Motor neuron (in vitro differentiated cells): ENCODE measurements at regions not wholly inside any gene's neighbourhood (a gene's known extent, or its start where the extent isn't known, plus 50 kb on each side); places are given as distances from the start of the nearest gene placed in this dataset.
"Not testable (repeated sequence)": the region's sequence is repeated elsewhere in the genome, so short reads cannot be mapped to it uniquely, and the experiment has no call there.

ENCODE experiments used
- ATAC-seq, 8 experiments: fragments of 200-7000 bp; cut with Tn5 transposase; replicated peaks in 6 of 8; 2 replicates each; pipeline ENCODE4 v1.8.0; 2021; ENCODE audit warnings: mild to moderate bottlenecking in 8 of 8, moderate library complexity in 8 of 8
- H3K27ac ChIP-seq, 2 donors: fragments of 250-450 bp; sonication (Bioruptor Pico); 2 replicates each; pipeline ENCODE4 v1.9.0; 2021; ENCODE audit warnings: antibody characterized with exemption in 2 of 2, mild to moderate bottlenecking in 2 of 2, moderate library complexity in 1 of 2
- H3K4me1 ChIP-seq, 2 donors: fragments of 250-450 bp; sonication (Bioruptor Pico); replicated peaks in 1 of 2; 2 replicates each; pipeline ENCODE4 v1.6.1; 2021; ENCODE audit warnings: antibody characterized with exemption in 2 of 2, mild to moderate bottlenecking in 2 of 2, moderate library complexity in 1 of 2
- H3K4me3 ChIP-seq, 5 donors: fragments of 250-450 bp; sonication (Bioruptor Pico); 2 replicates each; pipeline ENCODE4 v1.9.0; 2021; ENCODE audit warnings: antibody characterized with exemption in 5 of 5, mild to moderate bottlenecking in 5 of 5, moderate library complexity in 4 of 5
- WGBS, 10 experiments: fragments of 450-650 bp; shearing (Covaris generic); methylation state at CpG; one replicate each; pipeline ENCODE4 v1.0.0; 2022; 5-methylcytosine and 5-hydroxymethylcytosine counted together
- in situ Hi-C, 9 experiments: fragments of 400-800 bp; cut with MboI; loops; one replicate each; pipeline ENCODE4 v1.15.0; 2021; ENCODE audit warnings: low sequenced_read_pairs in 9 of 9, low pct_unique_long_range_greater_than_20kb in 2 of 9; ENCODE audit not compliant: unreplicated experiment in 9 of 9

GRCh38 chr1:229138058-229138457, 132.9 kb upstream of the RAB4A start:
- no peak overlapping the region for H3K27ac ChIP-seq
- WGBS, 10 experiments, result 44 to 100% (median 87%) methylated on average over 1 to 3 of the region's 3 CpGs
- in situ Hi-C loops, result no loop called here
- peaks cover 23 to 24% of the 10 kb centered on the region in 2 donors for H3K4me1 ChIP-seq
- no peak overlapping the region for H3K4me3 ChIP-seq
- peak in 3 of 8 experiments; percentile 83 to 98 (median 97) for ATAC-seq

GRCh38 chr1:229139331-229140118, 131.4 kb upstream of the RAB4A start:
- no peak overlapping the region for H3K27ac ChIP-seq
- peak; percentile 9 to 68 (median 50) for ATAC-seq
- no peak overlapping the region for H3K4me3 ChIP-seq
- in situ Hi-C loops, result no loop called here
- WGBS, 10 experiments, result 45 to 90% (median 63%) methylated on average over 1 to 12 of the region's 12 CpGs
- peaks cover 23 to 24% of the 10 kb centered on the region in 2 donors for H3K4me1 ChIP-seq

DNA sequence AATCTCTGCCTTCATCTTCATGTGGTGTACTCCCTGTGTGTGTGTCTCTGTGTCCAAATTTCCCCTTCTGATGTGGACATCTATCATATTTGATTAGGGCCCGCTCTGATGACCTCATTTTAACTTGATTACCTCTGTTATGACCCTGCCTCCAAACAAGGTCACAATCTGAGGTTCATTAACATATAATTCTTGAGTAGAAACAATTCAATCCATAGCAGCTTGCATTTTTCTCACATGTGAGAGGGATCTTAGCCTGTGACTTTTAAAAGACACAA, 130.9 kb upstream of the RAB4A start:
- WGBS, 10 experiments, result 40 to 83% (median 75%) methylated on average over 1 of the region's 1 CpG; no CpG with 5 or more reads in 2 of the 10 experiments
- in situ Hi-C loops, result no loop called here
- ATAC-seq, result peak in 4 of 8 experiments; percentile 34 to 59 (median 52)
- peaks cover 23 to 24% of the 10 kb centered on the region in 2 donors for H3K4me1 ChIP-seq
- H3K27ac ChIP-seq, result no peak overlapping the region
- no peak overlapping the region for H3K4me3 ChIP-seq

DNA sequence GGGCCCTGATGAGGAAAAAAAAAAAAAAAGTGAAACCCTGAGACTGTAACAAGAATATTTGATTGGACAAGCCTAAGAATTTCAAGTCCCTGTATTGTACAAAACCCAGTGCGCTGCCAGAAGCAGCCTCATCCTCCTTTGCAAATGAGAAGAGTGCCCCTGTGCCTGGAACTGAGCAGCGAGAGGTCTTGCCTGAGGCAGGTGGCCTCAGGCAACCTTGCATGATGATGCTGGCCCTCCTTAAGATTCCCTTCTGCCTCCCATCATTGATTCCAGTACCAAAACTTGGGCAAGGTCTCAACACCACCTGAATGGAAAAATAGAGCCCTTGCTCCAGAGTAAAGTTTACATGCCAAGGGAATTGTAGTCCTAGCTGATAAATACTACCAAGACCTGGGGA, 129.6 kb upstream of the RAB4A start:
- no peak for ATAC-seq
- WGBS, 10 experiments, result 67 to 100% (median 85%) methylated on average over 1 to 2 of the region's 2 CpGs; no CpG with 5 or more reads in 3 of the 10 experiments
- Histone ChIP-seq H3K27ac (no peak overlapping the region), H3K4me3 (no peak overlapping the region), H3K4me1 (peaks cover 25 to 27% of the 10 kb centered on the region in 2 donors)
- in situ Hi-C loops, result no loop called here

- H3K4me1 ChIP-seq, result peaks cover 31 to 33% of the 10 kb centered on the region in 2 donors
- no peak overlapping the region for H3K4me3 ChIP-seq
- WGBS, 10 experiments, result 54 to 100% (median 89%) methylated on average over 1 to 4 of the region's 5 CpGs; no CpG with 5 or more reads in 2 of the 10 experiments
- ATAC-seq, result no peak
- H3K27ac ChIP-seq, result no peak overlapping the region
- in situ Hi-C loops, result no loop called here
These were observed 129.1 kb upstream of the RAB4A start for GRCh38 chr1:229141689-229142377.

DNA sequence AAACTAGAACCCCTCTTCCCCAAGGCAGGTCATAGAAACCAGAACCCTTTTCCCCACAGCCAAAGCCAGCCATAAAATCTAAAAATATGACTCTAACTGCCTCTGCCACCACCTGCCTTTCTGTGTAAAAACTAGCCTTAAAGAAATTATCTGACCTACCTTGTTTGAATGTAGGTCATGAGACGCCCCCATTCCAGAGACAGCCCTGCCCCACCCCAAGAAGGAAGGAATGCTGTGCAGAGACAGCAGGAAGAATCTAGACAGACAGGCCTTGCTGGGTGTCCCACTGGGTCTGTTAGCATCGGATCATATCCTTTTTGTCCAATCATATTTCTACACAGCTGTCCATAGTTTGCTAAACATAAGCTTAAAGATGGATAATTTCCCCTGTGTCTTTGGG, 128.4 kb upstream of the RAB4A start:
- WGBS, 10 experiments, result 20 to 100% (median 79%) methylated on average over 1 to 2 of the region's 2 CpGs; no CpG with 5 or more reads in 3 of the 10 experiments
- no peak overlapping the region for H3K27ac ChIP-seq
- in situ Hi-C loops, result no loop called here
- no peak overlapping the region for H3K4me3 ChIP-seq
- no peak for ATAC-seq
- peaks cover 37 to 39% of the 10 kb centered on the region in 2 donors for H3K4me1 ChIP-seq

DNA sequence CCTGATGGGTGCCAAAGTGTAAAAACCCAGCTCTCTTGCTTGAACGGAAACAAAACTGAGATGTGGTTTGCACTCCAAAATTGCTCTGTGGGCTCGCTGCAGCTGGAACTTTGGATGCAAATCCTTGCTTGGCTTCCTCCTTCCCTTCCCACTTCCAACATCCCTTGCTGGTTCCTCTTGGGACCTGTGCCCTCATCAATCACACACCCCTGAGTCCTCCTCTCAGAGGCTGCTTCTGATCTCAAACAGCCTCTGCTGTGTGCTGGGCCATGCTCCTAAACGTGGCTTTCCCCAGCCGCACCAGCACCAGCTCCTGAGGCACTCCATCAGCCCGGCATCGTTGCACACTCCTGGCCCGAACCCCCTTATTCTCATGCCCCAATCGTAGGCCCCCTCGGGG, 124.3 kb upstream of the RAB4A start:
- ATAC-seq, result peak in 4 of 8 experiments; percentile 18 to 68 (median 56)
- in situ Hi-C loops, result no loop called here
- H3K4me3 ChIP-seq, result no peak overlapping the region
- H3K4me1 ChIP-seq, result peaks cover 24 to 26% of the 10 kb centered on the region in 2 donors
- H3K27ac ChIP-seq, result peak overlapping the region in 1 of 2 donors; percentile 39
- 0 to 86% (median 67%) methylated on average over 1 to 7 of the region's 9 CpGs; no CpG with 5 or more reads in 3 of the 10 experiments for WGBS, 10 experiments

DNA sequence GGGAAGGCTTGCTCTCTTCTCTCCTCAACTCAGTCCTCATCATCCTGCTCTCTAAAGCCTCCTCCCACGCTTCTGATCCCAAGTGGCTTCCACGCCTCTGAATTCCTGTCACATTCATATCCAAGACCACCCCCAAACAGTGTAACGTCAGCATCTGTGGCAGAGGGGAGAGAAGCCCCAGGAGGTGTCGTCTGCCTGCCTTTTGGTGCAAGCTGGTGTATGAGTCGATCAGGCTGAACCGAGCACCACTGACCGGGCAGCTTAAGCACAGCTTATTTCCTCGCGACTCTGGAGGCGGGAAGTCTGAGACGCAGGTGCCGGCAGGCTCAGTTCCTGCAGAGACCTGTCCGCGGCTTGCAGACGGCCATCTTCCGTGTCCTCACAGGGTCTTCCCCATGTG, 123.8 kb upstream of the RAB4A start:
- Histone ChIP-seq H3K4me3 (no peak overlapping the region), H3K4me1 (peaks cover 24 to 26% of the 10 kb centered on the region in 2 donors), H3K27ac (peak overlapping the region in 1 of 2 donors; percentile 39)
- ATAC-seq, result peak in 4 of 8 experiments; percentile 27 to 54 (median 44)
- in situ Hi-C loops, result no loop called here
- 22 to 100% (median 61%) methylated on average over 1 to 15 of the region's 16 CpGs; no CpG with 5 or more reads in 1 of the 10 experiments for WGBS, 10 experiments

- no peak overlapping the region for H3K4me3 ChIP-seq
- peak in 7 of 8 experiments; percentile 47 to 97 (median 80) for ATAC-seq
- WGBS, 10 experiments, result 20 to 93% (median 41%) methylated on average over 1 to 11 of the region's 13 CpGs; no CpG with 5 or more reads in 1 of the 10 experiments
- H3K27ac ChIP-seq, result no peak overlapping the region
- H3K4me1 ChIP-seq, result peaks cover 24 to 26% of the 10 kb centered on the region in 2 donors
- in situ Hi-C loops, result no loop called here
These were observed 122.8 kb upstream of the RAB4A start for GRCh38 chr1:229148041-229148671.

- WGBS, 10 experiments, result 82 to 100% (median 86%) methylated on average over 1 to 6 of the region's 7 CpGs; no CpG with 5 or more reads in 6 of the 10 experiments
- Histone ChIP-seq H3K4me3 (no peak overlapping the region), H3K4me1 (peaks cover 24 to 26% of the 10 kb centered on the region in 2 donors), H3K27ac (no peak overlapping the region)
- in situ Hi-C loops, result no loop called here
- peak in 4 of 8 experiments; percentile 12 to 24 (median 14) for ATAC-seq
These were observed 122.2 kb upstream of the RAB4A start for GRCh38 chr1:229148743-229149142.

DNA sequence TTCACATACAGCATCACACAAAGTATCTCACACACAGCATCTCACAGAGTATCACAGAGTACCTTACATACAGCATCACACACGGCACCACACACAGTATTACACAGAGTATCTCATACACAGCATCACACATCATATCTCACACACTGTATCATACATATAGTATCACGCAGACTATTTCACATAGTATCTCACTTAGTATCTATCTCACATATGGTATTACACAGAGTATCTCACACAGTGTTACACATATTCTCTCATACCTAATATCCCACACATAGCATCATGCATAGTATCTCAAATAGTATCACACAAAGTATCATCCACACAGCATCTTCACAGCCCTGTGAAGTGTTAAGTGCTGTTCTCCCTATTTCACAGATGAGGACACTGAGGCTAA, 121.5 kb upstream of the RAB4A start:
- in situ Hi-C loops, result no loop called here

DNA sequence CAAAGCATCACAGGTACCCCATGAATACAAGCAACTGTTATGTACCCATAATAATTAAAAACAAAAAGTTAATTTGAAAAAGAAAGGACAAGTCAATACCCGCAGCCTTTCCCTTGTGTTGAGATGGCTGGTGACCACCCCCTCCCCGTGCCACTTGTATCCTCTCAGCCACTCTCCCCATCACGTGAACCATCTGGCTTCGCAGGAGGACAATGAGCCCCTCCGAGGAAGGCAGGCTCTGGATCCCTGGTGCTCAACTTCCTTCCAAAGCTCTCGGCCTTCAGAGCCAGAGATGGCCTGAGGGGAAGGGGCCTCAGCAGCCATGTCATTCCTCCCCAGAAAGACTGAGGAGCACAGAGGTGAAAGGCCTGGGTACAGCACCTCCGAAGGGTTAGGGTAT, 120.4 kb upstream of the RAB4A start:
- Histone ChIP-seq H3K4me3 (no peak overlapping the region), H3K4me1 (peaks cover 28 to 35% of the 10 kb centered on the region in 2 donors), H3K27ac (no peak overlapping the region)
- in situ Hi-C loops, result no loop called here
- ATAC-seq, result no peak
- 48 to 100% (median 79%) methylated on average over 1 to 6 of the region's 7 CpGs; no CpG with 5 or more reads in 2 of the 10 experiments for WGBS, 10 experiments

More for the DNA sequence above, 121.5 kb upstream of the RAB4A start:
- H3K27ac ChIP-seq, result no peak overlapping the region
- H3K4me1 ChIP-seq, result peaks cover 24 to 26% of the 10 kb centered on the region in 2 donors
- H3K4me3 ChIP-seq, result no peak overlapping the region
- WGBS, 10 experiments, result 86 to 100% (median 95%) methylated on average over 1 to 2 of the region's 2 CpGs; no CpG with 5 or more reads in 5 of the 10 experiments
- no peak for ATAC-seq

- H3K4me1 ChIP-seq, result peaks cover 27 to 40% of the 10 kb centered on the region in 2 donors
- H3K4me3 ChIP-seq, H3K27ac ChIP-seq, in situ Hi-C loops, ATAC-seq: not testable (repeated sequence)
- WGBS, 10 experiments, result 0 to 100% (median 78%) methylated on average over 1 to 4 of the region's 4 CpGs; no CpG with 5 or more reads in 2 of the 10 experiments
These were observed 119.5 kb upstream of the RAB4A start for GRCh38 chr1:229151412-229151811.
